GM23248 (cell line): ENCODE measurements at regions not wholly inside any gene's neighbourhood (a gene's known extent, or its start where the extent isn't known, plus 50 kb on each side); places are given as distances from the start of the nearest gene placed in this dataset.

Experiments
- DNase-seq: peaks from one replicate; pipeline ENCODE4 v3.0.0-alpha.2; 2015
- H2AFZ ChIP-seq: fragments of 200-600 bp; sonication (generic); 2 replicates; pipeline ENCODE4 v1.6.1; 2016; ENCODE audit warnings: antibody characterized with exemption
- H3F3A ChIP-seq: fragments of 200-600 bp; sonication (generic); 2 replicates; pipeline ENCODE4 v1.6.1; 2016; ENCODE audit warnings: mild to moderate bottlenecking, antibody characterized with exemption, mixed run types; ENCODE audit not compliant: insufficient read depth
- H3K27ac ChIP-seq: fragments of 200-600 bp; sonication (generic); 2 replicates; pipeline ENCODE4 v1.5.1; 2016; ENCODE audit warnings: mild to moderate bottlenecking
- H3K27me3 ChIP-seq: fragments of 200-600 bp; sonication (generic); replicated peaks from 2 replicates; pipeline ENCODE4 v1.6.1; 2016; ENCODE audit warnings: mild to moderate bottlenecking; ENCODE audit not compliant: insufficient read depth
- H3K36me3 ChIP-seq: fragments of 200-600 bp; sonication (generic); 2 replicates; pipeline ENCODE4 v1.6.1; 2016; ENCODE audit warnings: low read depth, mild to moderate bottlenecking
- H3K4me1 ChIP-seq: fragments of 200-600 bp; sonication (generic); 2 replicates; pipeline ENCODE4 v1.6.1; 2016; ENCODE audit warnings: mild to moderate bottlenecking; ENCODE audit not compliant: insufficient read depth
- H3K4me2 ChIP-seq: fragments of 200-600 bp; sonication (generic); one replicate; pipeline ENCODE4 v1.6.1; 2016; ENCODE audit warnings: mild to moderate bottlenecking; ENCODE audit not compliant: unreplicated experiment
- H3K4me3 ChIP-seq: fragments of 200-600 bp; sonication (generic); 2 replicates; pipeline ENCODE4 v1.5.1; 2016; ENCODE audit warnings: mild to moderate bottlenecking
- H3K79me2 ChIP-seq: fragments of 200-600 bp; sonication (generic); 2 replicates; pipeline ENCODE4 v1.6.1; 2016; ENCODE audit warnings: mild to moderate bottlenecking; ENCODE audit not compliant: insufficient read depth
- H3K9ac ChIP-seq: fragments of 200-600 bp; sonication (generic); 2 replicates; pipeline ENCODE4 v1.6.1; 2016; ENCODE audit warnings: mild to moderate bottlenecking
- H3K9me2 ChIP-seq: fragments of 200-600 bp; sonication (generic); 2 replicates; pipeline ENCODE4 v1.6.1; 2016; ENCODE audit warnings: mixed run types, mild to moderate bottlenecking, moderate library complexity; ENCODE audit not compliant: insufficient read depth
- H3K9me3 ChIP-seq: fragments of 200-600 bp; sonication (generic); one replicate; pipeline ENCODE4 v1.6.1; 2017; ENCODE audit warnings: low read depth
- H4K20me1 ChIP-seq: fragments of 200-600 bp; sonication (generic); 2 replicates; pipeline ENCODE4 v1.6.0; 2016; ENCODE audit not compliant: insufficient read depth
- EZH2 ChIP-seq: fragments of 200-600 bp; sonication (generic); IDR thresholded peaks from 2 replicates; pipeline ENCODE4 v1.6.1; 2018; ENCODE audit warnings: antibody characterized with exemption, mild to moderate bottlenecking; ENCODE audit not compliant: insufficient read depth, poor library complexity, severe bottlenecking
- EZH2phosphoT487 ChIP-seq: fragments of 200-600 bp; sonication (generic); IDR thresholded peaks from 2 replicates; pipeline ENCODE4 v1.6.1; 2018; ENCODE audit warnings: antibody characterized with exemption, moderate library complexity, mild to moderate bottlenecking, low read depth; ENCODE audit not compliant: insufficient read depth
- WGBS, 2 experiments: methylation state at CpG; one replicate each; pipeline ENCODE4 v1.1.6; 2015 to 2017; ENCODE audit warnings: low lambda C conversion rate in 2 of 2, low coverage in 1 of 2; ENCODE audit errors: missing lambda C conversion rate in 2 of 2; 5-methylcytosine and 5-hydroxymethylcytosine counted together
- in situ Hi-C: fragments of 300-500 bp; cut with MboI; formaldehyde crosslinking; loops from 2 replicates; pipeline ENCODE4 v1.15.0; 2020

- in situ Hi-C loops: no loop called here
- no peaks in the 10 kb centered on the region for H3K9me3 ChIP-seq
- no peaks in the 10 kb centered on the region for H3F3A ChIP-seq
- no peak overlapping the region for H3K27ac ChIP-seq
- DNase-seq: no peak
- H3K9me2 ChIP-seq: no peaks in the 10 kb centered on the region
- 0% methylated on average over 2 of the region's 2 CpGs for WGBS, 2 experiments
- no peaks in the 10 kb centered on the region for H3K79me2 ChIP-seq
- TF ChIP-seq EZH2phosphoT487: no peak
- no peak for TF ChIP-seq EZH2
- no peak overlapping the region for H2AFZ ChIP-seq
- no peak overlapping the region for H3K9ac ChIP-seq
- H3K4me1 ChIP-seq: no peaks in the 10 kb centered on the region
- no peak overlapping the region for H3K4me2 ChIP-seq
- H3K4me3 ChIP-seq: no peak overlapping the region
- H3K27me3 ChIP-seq: no peaks in the 10 kb centered on the region
- no peaks in the 10 kb centered on the region for H4K20me1 ChIP-seq
- no peaks in the 10 kb centered on the region for H3K36me3 ChIP-seq
Measured at GRCh38 chr18:41524674-41525470, 430.2 kb upstream of the PIK3C3 start.

GRCh38 chr18:41517142-41517541, 437.9 kb upstream of the PIK3C3 start:
- no peak for DNase-seq
- Histone ChIP-seq H3K9me2 (0 out of 2 replicates have a peak, but pooled peaks cover 4% of the 10 kb centered on the region), H3K27ac (no peak overlapping the region), H3K36me3 (no peaks in the 10 kb centered on the region), H3K4me2 (no peak overlapping the region), H3K9ac (no peak overlapping the region), H2AFZ (no peak overlapping the region), H3F3A (no peaks in the 10 kb centered on the region), H3K9me3 (no peaks in the 10 kb centered on the region), H3K4me3 (no peak overlapping the region), H3K27me3 (no peaks in the 10 kb centered on the region), H3K79me2 (no peaks in the 10 kb centered on the region), H3K4me1 (no peaks in the 10 kb centered on the region), H4K20me1 (no peaks in the 10 kb centered on the region)
- in situ Hi-C loops: no loop called here
- TF ChIP-seq EZH2 (no peak), EZH2phosphoT487 (no peak)

GRCh38 chr18:41513438-41513837, 441.6 kb upstream of the PIK3C3 start:
- H3K4me2 ChIP-seq: no peak overlapping the region
- H3K9me3 ChIP-seq: no peaks in the 10 kb centered on the region
- no peaks in the 10 kb centered on the region for H3K79me2 ChIP-seq
- H2AFZ ChIP-seq: no peak overlapping the region
- H3K9me2 ChIP-seq: 0 out of 2 replicates have a peak, but pooled peaks cover 4% of the 10 kb centered on the region
- no peak for DNase-seq
- in situ Hi-C loops: no loop called here
- H3K36me3 ChIP-seq: no peaks in the 10 kb centered on the region
- no peaks in the 10 kb centered on the region for H4K20me1 ChIP-seq
- H3K27ac ChIP-seq: no peak overlapping the region
- H3F3A ChIP-seq: no peaks in the 10 kb centered on the region
- H3K27me3 ChIP-seq: no peaks in the 10 kb centered on the region
- H3K4me1 ChIP-seq: no peaks in the 10 kb centered on the region
- WGBS, 2 experiments: 8 to 13% methylated on average over 3 of the region's 3 CpGs
- no peak overlapping the region for H3K4me3 ChIP-seq
- no peak overlapping the region for H3K9ac ChIP-seq
- TF ChIP-seq EZH2phosphoT487 (no peak), EZH2 (no peak)

- Histone ChIP-seq H3K27me3 (no peaks in the 10 kb centered on the region), H4K20me1 (no peaks in the 10 kb centered on the region), H3K4me3 (no peak overlapping the region), H3K36me3 (no peaks in the 10 kb centered on the region), H3K4me2 (no peak overlapping the region), H3F3A (no peaks in the 10 kb centered on the region), H3K27ac (no peak overlapping the region), H3K4me1 (no peaks in the 10 kb centered on the region), H3K9me2 (no peaks in the 10 kb centered on the region), H2AFZ (no peak overlapping the region), H3K9ac (no peak overlapping the region), H3K79me2 (no peaks in the 10 kb centered on the region), H3K9me3 (no peaks in the 10 kb centered on the region)
- in situ Hi-C loops: no loop called here
- 21 to 24% methylated on average over 3 of the region's 3 CpGs for WGBS, 2 experiments
- TF ChIP-seq EZH2phosphoT487 (no peak), EZH2 (no peak)
- no peak for DNase-seq
Measured at GRCh38 chr18:41504316-41504715, 450.7 kb upstream of the PIK3C3 start.

GRCh38 chr18:41501848-41502247, 453.2 kb upstream of the PIK3C3 start:
- WGBS, 2 experiments: 25 to 35% methylated on average over 3 of the region's 3 CpGs
- H3F3A ChIP-seq: no peaks in the 10 kb centered on the region
- DNase-seq: no peak
- H3K4me1 ChIP-seq: no peaks in the 10 kb centered on the region
- H3K79me2 ChIP-seq: no peaks in the 10 kb centered on the region
- TF ChIP-seq EZH2 (no peak), EZH2phosphoT487 (no peak)
- H3K9me2 ChIP-seq: no peaks in the 10 kb centered on the region
- no peaks in the 10 kb centered on the region for H3K9me3 ChIP-seq
- H3K36me3 ChIP-seq: no peaks in the 10 kb centered on the region
- no peak overlapping the region for H3K4me2 ChIP-seq
- in situ Hi-C loops: no loop called here
- no peak overlapping the region for H3K4me3 ChIP-seq
- no peak overlapping the region for H3K9ac ChIP-seq
- H3K27ac ChIP-seq: no peak overlapping the region
- H2AFZ ChIP-seq: no peak overlapping the region
- no peaks in the 10 kb centered on the region for H4K20me1 ChIP-seq
- H3K27me3 ChIP-seq: no peaks in the 10 kb centered on the region
